Thyroid gland (tissue), 4 donors: ENCODE measurements at regions not wholly inside any gene's neighbourhood (a gene's known extent, or its start where the extent isn't known, plus 50 kb on each side); places are given as distances from the start of the nearest gene placed in this dataset.

Experiments
- DNase-seq, 2 donors: peaks; one replicate each; pipeline ENCODE4 v3.0.0-alpha.2; 2019
- H3K27ac ChIP-seq, 3 donors: fragments of 200-600 bp; sonication (generic); 1 replicate in 2 of 3; 2 replicates in 1 of 3; pipeline ENCODE4 v1.5.1; 2016 to 2019; ENCODE audit warnings: mild to moderate bottlenecking in 1 of 3, moderate library complexity in 1 of 3
- H3K27me3 ChIP-seq: fragments of 200-600 bp; sonication (generic); one replicate; pipeline ENCODE4 v1.5.1; 2019
- H3K36me3 ChIP-seq, 2 donors: fragments of 200-600 bp; sonication (generic); one replicate each; pipeline ENCODE4 v1.5.1; 2016 to 2019
- H3K4me1 ChIP-seq, 2 donors: fragments of 200-600 bp; sonication (generic); one replicate each; pipeline ENCODE4 v1.5.1; 2017 to 2019
- H3K4me3 ChIP-seq, 3 donors: fragments of 200-600 bp; sonication (generic); replicated peaks in 1 of 3; 1 replicate in 2 of 3; 2 replicates in 1 of 3; pipeline ENCODE4 v1.5.1; 2016; ENCODE audit warnings: mild to moderate bottlenecking in 1 of 3
- H3K9me3 ChIP-seq: fragments of 200-600 bp; sonication (generic); one replicate; pipeline ENCODE4 v1.5.1; 2017
- CTCF ChIP-seq, 6 experiments: fragments of 200-600 bp in 3 of 6; fragments of 450-650 bp in 3 of 6; sonication (generic) in 3 of 6; IDR thresholded peaks; one replicate each; pipeline ENCODE4 v1.5.1; 2016 to 2019; ENCODE audit warnings: antibody characterized with exemption in 6 of 6, mild to moderate bottlenecking in 2 of 6, inconsistent platforms in 1 of 6, moderate library complexity in 1 of 6
- POLR2A ChIP-seq, 2 donors: fragments of 450-650 bp; IDR thresholded peaks; one replicate each; pipeline ENCODE4 v1.6.1; 2017; ENCODE audit warnings: antibody characterized with exemption in 2 of 2, mild to moderate bottlenecking in 2 of 2, moderate library complexity in 1 of 2
- WGBS, 2 donors: methylation state at CpG; one replicate each; pipeline ENCODE4 v1.1.5; 2017; 5-methylcytosine and 5-hydroxymethylcytosine counted together
- intact Hi-C: fragments of 100-400 bp; cut with DNase I; formaldehyde crosslinking; loops from one replicate; pipeline ENCODE4 v1.15.1; 2023

DNA sequence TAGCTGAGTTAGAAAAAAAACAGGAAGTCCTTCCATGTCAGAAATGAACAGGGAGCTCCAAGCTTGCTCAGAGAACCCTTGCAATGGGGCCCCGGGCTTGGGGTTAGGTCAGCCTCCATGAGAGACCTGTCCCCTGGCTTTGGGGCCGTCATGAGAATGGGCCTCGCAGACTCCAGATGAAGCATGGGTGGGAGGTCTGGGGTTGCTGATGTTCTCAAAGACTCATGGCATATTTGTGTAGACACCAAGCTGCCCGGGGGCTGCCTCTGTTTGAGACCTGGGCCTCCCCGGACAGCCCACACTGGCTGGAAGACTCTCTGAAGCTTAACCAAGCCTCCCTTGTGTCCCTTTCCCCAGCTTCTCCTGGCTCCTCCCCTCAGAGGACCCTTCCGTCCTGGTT, 186.3 kb downstream of the IRX2 start:
- Histone ChIP-seq H3K9me3 (no peaks in the 10 kb centered on the region), H3K4me1 (no peaks in the 10 kb centered on the region), H3K36me3 (no peaks in the 10 kb centered on the region), H3K27ac (no peak overlapping the region), H3K4me3 (no peak overlapping the region), H3K27me3 (no peaks in the 10 kb centered on the region)
- TF ChIP-seq POLR2A (IDR thresholded peaks at IDR 0.05) (no peak), CTCF (IDR thresholded peaks at IDR 0.05) (no peak)
- WGBS, 2 donors: 66 to 80% methylated on average over 6 of the region's 6 CpGs
- intact Hi-C loops: no loop called here
- DNase-seq: no peak

GRCh38 chr5:2563046-2563445, 188.4 kb downstream of the IRX2 start:
- TF ChIP-seq POLR2A (IDR thresholded peaks at IDR 0.05) (no peak), CTCF (IDR thresholded peaks at IDR 0.05) (no peak)
- Histone ChIP-seq H3K27me3 (no peaks in the 10 kb centered on the region), H3K4me3 (no peak overlapping the region), H3K27ac (no peak overlapping the region), H3K9me3 (no peaks in the 10 kb centered on the region), H3K36me3 (no peaks in the 10 kb centered on the region), H3K4me1 (no peaks in the 10 kb centered on the region)
- intact Hi-C loops: no loop called here
- DNase-seq: no peak
- 81 to 84% methylated on average over 6 of the region's 6 CpGs for WGBS, 2 donors

DNA sequence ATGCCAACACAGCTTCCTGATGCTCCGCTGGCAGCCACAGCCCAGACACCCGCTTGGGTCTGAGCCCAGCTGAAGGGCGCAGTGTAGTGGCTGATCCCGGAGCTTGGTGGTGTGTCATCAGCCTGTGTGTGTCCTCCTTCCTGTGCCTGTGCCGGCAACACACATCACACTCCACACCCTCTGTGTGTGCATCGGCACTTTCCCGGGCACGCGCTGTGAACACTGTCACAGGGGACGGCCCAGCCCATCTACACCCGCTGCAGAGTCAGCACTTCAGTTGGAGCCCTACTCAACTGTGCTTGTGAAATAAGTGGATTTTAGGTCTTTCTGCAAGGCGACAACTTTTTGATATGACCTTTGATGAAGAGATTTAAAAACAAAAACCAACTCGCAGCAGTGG, 189.4 kb downstream of the IRX2 start:
- no peaks in the 10 kb centered on the region for H3K9me3 ChIP-seq

DNA sequence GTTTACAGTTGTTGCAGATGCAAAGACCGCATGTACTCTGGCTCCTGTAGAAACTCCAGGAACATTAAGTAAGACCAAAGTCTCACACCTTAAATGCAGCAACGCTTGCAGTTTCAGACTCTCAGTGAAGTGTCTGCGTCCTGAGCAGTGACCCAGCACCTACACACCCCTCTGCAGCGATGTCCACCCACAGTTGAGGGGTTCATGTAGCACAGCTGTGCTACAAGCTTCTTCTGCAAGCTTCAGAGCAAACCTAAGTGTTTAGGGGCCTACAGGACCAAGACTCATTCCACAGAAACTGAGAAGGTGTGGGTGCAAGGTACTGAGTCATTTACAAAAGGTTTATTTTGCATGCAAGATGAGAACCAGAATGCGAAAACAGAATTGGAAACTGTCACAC, 191.0 kb downstream of the IRX2 start:
- no peaks in the 10 kb centered on the region for H3K36me3 ChIP-seq
- no peak overlapping the region for H3K4me3 ChIP-seq
- H3K4me1 ChIP-seq: no peaks in the 10 kb centered on the region
- no peaks in the 10 kb centered on the region for H3K9me3 ChIP-seq
- no peak for DNase-seq
- intact Hi-C loops: no loop called here
- no peak overlapping the region for H3K27ac ChIP-seq
- no peaks in the 10 kb centered on the region for H3K27me3 ChIP-seq
- 78 to 81% methylated on average over 5 of the region's 5 CpGs for WGBS, 2 donors
- TF ChIP-seq POLR2A (IDR thresholded peaks at IDR 0.05) (no peak), CTCF (IDR thresholded peaks at IDR 0.05) (no peak)

More for the DNA sequence above, 189.4 kb downstream of the IRX2 start:
- H3K4me3 ChIP-seq: no peak overlapping the region
- H3K36me3 ChIP-seq: no peaks in the 10 kb centered on the region
- H3K27me3 ChIP-seq: no peaks in the 10 kb centered on the region
- no peak for DNase-seq
- TF ChIP-seq POLR2A (IDR thresholded peaks at IDR 0.05): no peak
- TF ChIP-seq CTCF (IDR thresholded peaks at IDR 0.05): no peak
- no peaks in the 10 kb centered on the region for H3K4me1 ChIP-seq
- 85 to 88% methylated on average over 13 of the region's 13 CpGs for WGBS, 2 donors
- intact Hi-C loops: no loop called here
- no peak overlapping the region for H3K27ac ChIP-seq

DNA sequence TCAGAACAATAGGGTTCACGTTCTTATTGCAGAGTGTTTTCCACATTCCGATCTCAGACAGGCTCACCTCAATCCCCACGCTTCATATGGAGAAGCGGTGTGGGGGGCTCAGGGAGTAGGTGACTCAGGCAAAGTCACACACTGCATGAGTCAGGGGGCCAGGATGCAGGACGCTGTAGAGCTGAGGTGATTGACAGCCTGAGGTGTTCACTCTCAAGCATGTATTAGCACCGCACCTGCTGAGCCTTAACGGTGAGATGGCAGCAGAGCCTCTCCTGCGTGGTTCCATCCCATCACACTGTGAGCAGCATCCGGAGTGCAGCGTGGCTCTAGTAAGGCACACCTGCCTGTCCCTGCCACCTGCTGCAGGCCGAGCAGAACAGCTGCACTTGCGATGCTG, 194.0 kb downstream of the IRX2 start:
- Histone ChIP-seq H3K27me3 (no peaks in the 10 kb centered on the region), H3K9me3 (no peaks in the 10 kb centered on the region), H3K36me3 (no peaks in the 10 kb centered on the region), H3K27ac (no peak overlapping the region), H3K4me1 (no peaks in the 10 kb centered on the region), H3K4me3 (no peak overlapping the region)
- no peak for TF ChIP-seq CTCF (IDR thresholded peaks at IDR 0.05)
- intact Hi-C loops: no loop called here
- 90 to 92% methylated on average over 9 to 12 of the region's 12 CpGs for WGBS, 2 donors
- DNase-seq: no peak
